ENCODE measurements at regions not wholly inside any gene's neighbourhood (a gene's known extent, or its start where the extent isn't known, plus 50 kb on each side); places are given as distances from the start of the nearest gene placed in this dataset.
A peak's percentile ranks its signal among the peaks of the same experiment; 100 is the strongest.
"Not testable (repeated sequence)": the region's sequence is repeated elsewhere in the genome, so short reads cannot be mapped to it uniquely, and the experiment has no call there.

DNA sequence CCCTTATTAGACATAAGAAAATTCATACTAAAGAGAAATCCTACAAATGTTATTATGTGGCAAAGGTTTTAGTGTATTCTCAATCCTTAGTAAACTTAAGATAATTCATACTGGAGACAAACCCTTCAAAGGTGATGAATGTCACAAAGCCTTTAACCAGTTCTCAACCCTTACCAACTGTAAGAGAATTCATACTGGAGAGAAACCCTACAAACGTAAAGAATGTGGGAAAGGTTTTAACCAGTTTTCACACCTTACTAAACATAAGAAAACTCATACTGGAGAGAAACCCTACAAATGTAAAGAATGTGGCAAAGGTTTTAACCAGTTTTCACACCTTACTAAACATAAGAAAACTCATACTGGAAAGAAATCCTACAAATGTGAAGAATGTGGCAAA, 93.2 kb downstream of the ZNF680 start:
- no peak for DNase-seq

DNA sequence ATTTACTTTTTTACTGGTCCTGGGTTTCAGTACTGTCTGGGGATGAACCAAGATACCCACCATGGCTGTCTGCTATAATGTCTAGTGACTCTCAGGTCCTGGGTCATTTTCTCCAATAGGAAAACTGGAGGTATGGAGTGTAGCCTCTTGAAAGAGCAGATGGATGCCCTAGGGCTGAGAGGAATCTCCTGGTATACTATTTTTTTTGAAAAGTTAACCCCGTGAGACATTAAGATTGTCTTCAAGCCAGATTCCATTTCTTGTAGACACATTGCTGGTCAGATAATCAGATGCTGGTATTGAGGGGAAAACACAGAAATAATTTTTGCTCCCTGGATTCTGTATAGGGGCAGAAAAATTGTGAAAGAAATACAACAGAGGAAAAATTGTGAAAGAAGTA, 97.3 kb downstream of the ZNF680 start:
- no peak for DNase-seq

- DNase-seq, result no peak
These were observed 99.1 kb downstream of the ZNF680 start for GRCh38 chr7:64463636-64464375.

DNA sequence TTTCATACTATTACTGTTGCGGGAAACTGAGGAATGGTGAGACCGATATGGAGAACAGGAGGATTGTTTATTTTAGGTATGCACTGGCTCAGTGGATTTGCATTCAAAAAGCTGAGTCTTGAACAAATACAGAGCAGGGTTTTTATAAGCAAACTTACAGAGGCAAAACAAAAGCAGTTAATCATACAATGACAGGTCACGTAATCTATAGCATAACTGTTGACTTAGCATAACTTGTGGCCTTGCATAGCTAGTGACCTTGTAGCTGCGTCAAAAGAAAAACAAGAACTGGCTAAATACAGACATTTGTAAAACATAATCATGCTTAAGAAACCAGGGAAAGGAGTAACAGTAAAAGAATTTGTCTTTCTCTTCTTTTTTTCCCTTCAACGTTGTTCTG, 103.0 kb downstream of the ZNF680 start:
- DNase-seq, result peak in 1 of 2 experiments; percentile 1

DNA sequence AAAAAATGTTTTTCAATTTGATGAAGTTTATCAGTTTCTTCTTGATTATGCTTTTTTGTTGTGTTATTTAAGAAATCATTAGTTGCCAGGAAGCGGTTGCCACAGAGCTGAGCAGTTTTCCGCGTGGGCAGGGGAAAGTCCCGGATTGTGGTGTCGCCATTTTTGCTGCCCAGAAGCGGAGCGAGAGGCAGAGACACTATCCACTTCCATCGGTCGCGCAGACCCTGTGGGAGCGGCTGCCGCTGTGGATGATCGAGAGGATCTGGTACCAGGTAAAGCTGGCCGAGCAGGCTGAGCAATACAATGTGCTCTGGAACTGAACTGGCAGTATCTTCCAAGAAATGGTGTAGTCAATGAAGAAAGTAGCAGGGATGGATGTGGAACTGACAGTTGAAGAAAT, 119.8 kb downstream of the ZNF736 start:
- no peak for DNase-seq

DNA sequence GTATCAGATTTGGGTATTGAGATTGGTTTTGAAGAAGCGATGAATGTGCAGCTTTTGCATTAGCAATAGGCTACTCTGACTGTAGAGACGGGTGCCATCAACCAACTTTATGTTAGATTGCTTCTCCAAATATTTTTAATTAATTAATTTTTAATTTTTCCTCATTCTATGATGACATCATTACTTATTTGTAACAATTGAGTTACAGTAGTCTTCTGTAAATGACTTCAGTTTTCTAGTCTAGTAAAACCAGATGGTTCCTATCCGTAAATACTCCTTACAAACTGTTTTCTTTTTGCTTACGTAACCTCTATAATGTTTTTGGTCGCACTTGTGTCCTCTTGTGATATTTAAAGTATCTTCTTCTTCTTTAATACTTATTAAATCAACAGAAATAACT, 118.1 kb downstream of the ZNF736 start:
- DNase-seq, result no peak

- DNase-seq, result no peak
These were observed 115.5 kb downstream of the ZNF736 start for GRCh38 chr7:64429232-64429631.

DNA sequence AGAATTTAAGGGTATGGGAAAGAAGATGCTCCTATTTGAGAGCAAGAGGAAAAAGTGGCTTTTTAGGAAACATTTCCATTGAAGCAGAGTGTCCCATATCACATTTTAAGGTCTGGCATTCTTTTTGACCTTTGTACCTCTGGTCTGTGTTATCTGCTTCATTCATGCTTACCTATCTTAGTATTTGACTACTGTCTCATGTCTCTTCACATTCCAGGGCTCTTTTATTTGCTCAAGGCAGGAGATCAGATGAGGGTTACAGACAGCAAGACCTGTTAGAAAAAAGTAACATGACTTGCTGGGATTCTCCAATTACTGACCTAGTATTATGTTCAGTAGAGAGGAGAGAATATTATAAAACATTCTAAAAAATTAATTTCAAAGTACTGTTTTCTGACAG, 111.7 kb downstream of the ZNF736 start:
- not testable (repeated sequence) for DNase-seq

DNA sequence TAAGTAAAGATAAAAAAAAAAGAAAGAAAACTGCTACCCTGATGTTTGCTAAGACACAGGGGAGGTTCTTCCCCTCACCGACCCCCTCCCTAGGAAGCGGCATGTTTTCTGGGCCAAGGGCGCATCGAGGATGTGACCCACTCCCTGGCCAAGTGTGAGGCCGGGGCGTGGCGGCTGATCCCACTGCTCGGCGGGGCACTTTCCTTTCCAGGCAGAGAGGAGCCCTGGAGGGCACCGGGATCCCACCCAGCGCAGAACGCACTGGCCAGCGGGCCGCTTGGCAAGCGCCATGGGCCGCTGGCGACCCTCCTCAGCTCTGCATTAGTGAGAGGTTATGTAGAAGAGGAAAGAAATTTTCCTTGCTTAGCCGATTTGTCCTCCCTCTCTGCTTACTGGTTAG, 93.4 kb downstream of the ZNF736 start:
- no peak for DNase-seq

All from NCI-H526 (cell line).